ENCODE measurements at regions not wholly inside any gene's neighbourhood (a gene's known extent, or its start where the extent isn't known, plus 50 kb on each side); places are given as distances from the start of the nearest gene placed in this dataset.

DNA sequence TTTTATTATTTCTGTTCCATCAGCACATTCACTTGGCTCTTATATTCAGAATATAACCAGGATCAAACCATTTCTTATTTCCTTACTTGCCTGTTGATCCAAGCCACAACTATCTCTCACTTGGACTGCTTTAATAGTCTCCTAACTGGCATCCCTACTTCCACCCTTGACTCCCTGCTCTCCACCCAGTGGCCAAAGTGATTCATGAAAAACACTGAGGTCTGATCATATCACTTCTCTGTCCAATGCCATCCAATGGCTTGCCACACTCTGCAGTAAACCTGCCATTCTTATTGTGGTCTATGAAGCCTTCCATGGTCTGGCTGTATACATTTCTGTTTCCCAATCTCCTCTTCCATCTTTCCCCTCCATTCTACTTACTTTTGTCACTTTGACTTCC lies 576.1 kb downstream of the PDCD6IP start:
- Histone ChIP-seq H3K9me3 (replicated peaks; ENCODE audit: control insufficient read depth, insufficient read depth, low read length) (no peaks in the 10 kb centered on the region), H3K9ac (replicated peaks; ENCODE audit: extremely low read depth, insufficient read depth, low read length) (no peak overlapping the region), H3K9me1 (replicated peaks; ENCODE audit: control insufficient read depth, extremely low read depth, insufficient read depth, low read length) (no peaks in the 10 kb centered on the region), H3K27ac (ENCODE audit: insufficient read depth, low read depth, low read length) (no peak overlapping the region), H3K4me3 (replicated peaks in 1 of 3; ENCODE audit: insufficient read depth in 1 of 3, low read depth in 1 of 3, low read length in 3 of 3) (no peak overlapping the region), H3K4me1 (ENCODE audit: control insufficient read depth, extremely low read depth, insufficient read depth, low read length) (no peaks in the 10 kb centered on the region), H4K20me1 (replicated peaks; ENCODE audit: control insufficient read depth, extremely low read depth, insufficient read depth, low read length) (no peaks in the 10 kb centered on the region), H3K4me2 (ENCODE audit: insufficient read depth, low read length) (no peak overlapping the region), H3K36me3 (ENCODE audit: control insufficient read depth in 2 of 2, extremely low read depth in 1 of 2, insufficient read depth in 2 of 2, low read length in 2 of 2) (no peaks in the 10 kb centered on the region), H3K27me3 (ENCODE audit: control insufficient read depth in 2 of 2, insufficient read depth in 2 of 2, low read length in 2 of 2) (no peaks in the 10 kb centered on the region), H3K79me2 (ENCODE audit: control insufficient read depth, insufficient read depth, low read length) (no peaks in the 10 kb centered on the region), H2AFZ (ENCODE audit: low read depth, low read length) (no peak overlapping the region)
- TF ChIP-seq POLR2A (IDR thresholded peaks at IDR 0.05; ENCODE audit: low read depth, low read length), result no peak
- no TSS peak for BruUV-seq (replicated peaks)
- intact Hi-C loops (cut with micrococcal nuclease) (no loop called here), dilution Hi-C loops (cut with MboI; ENCODE audit: extremely low pct_ligation_motif_present, low sequenced_read_pairs) (no loop called here)
- FAIRE-seq, result no peak
- POLR2A ChIA-PET, result no interaction called here
- CTCF ChIA-PET, result no interaction called here
- DNase-seq (ENCODE audit: low read depth, low spot score), result no peak

DNA sequence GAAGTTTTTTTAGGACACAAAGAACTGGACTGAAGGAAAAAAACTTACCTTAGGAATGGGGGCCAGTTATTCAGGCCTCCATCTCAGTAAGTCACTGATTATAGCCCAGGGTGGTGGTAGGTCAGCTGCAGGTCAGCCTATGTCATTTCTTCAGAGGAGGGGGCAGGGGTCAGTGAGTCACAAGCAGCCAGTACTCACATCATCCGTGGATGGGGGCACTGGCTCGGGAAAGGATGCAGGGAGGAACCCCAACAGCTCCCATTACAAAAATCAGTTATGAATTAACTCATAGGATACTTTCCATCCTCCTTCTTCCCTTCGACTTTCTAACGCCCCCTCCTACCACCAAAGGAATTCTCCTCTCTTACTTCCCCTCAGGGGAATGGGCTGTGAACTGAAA lies 578.3 kb downstream of the PDCD6IP start:
- no peaks in the 10 kb centered on the region for H3K9me3 ChIP-seq (replicated peaks; ENCODE audit: control insufficient read depth, insufficient read depth, low read length)
- H3K4me3 ChIP-seq (replicated peaks in 1 of 3; ENCODE audit: insufficient read depth in 1 of 3, low read depth in 1 of 3, low read length in 3 of 3), result no peak overlapping the region
- ChIA-PET POLR2A (no interaction called here), CTCF (no interaction called here)
- H3K9me1 ChIP-seq (replicated peaks; ENCODE audit: control insufficient read depth, extremely low read depth, insufficient read depth, low read length), result no peaks in the 10 kb centered on the region
- TF ChIP-seq MYC (IDR thresholded peaks at IDR 0.05; ENCODE audit: low read depth, low read length), result no peak
- TF ChIP-seq FOS (IDR thresholded peaks at IDR 0.05; ENCODE audit: borderline replicate concordance, insufficient read depth, low read length), result no peak
- no peak for TF ChIP-seq JUN (IDR thresholded peaks at IDR 0.05; ENCODE audit: borderline replicate concordance, insufficient read depth, insufficient read length, low read depth)
- no peak for TF ChIP-seq EZH2 (IDR thresholded peaks at IDR 0.05; ENCODE audit: borderline replicate concordance, low read depth, low read length, severe bottlenecking)
- TF ChIP-seq, protein P1, sequence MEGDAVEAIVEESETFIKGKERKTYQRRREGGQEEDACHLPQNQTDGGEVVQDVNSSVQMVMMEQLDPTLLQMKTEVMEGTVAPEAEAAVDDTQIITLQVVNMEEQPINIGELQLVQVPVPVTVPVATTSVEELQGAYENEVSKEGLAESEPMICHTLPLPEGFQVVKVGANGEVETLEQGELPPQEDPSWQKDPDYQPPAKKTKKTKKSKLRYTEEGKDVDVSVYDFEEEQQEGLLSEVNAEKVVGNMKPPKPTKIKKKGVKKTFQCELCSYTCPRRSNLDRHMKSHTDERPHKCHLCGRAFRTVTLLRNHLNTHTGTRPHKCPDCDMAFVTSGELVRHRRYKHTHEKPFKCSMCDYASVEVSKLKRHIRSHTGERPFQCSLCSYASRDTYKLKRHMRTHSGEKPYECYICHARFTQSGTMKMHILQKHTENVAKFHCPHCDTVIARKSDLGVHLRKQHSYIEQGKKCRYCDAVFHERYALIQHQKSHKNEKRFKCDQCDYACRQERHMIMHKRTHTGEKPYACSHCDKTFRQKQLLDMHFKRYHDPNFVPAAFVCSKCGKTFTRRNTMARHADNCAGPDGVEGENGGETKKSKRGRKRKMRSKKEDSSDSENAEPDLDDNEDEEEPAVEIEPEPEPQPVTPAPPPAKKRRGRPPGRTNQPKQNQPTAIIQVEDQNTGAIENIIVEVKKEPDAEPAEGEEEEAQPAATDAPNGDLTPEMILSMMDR (IDR thresholded peaks at IDR 0.05; ENCODE audit: extremely low read depth in 1 of 2, insufficient read depth in 1 of 2, low read depth in 1 of 2, low read length in 2 of 2), result no peak
- no peak for TF ChIP-seq POLR2A (IDR thresholded peaks at IDR 0.05; ENCODE audit: low read depth, low read length)
- TF ChIP-seq POLR2AphosphoS5 (IDR thresholded peaks at IDR 0.05; ENCODE audit: insufficient read depth, low read depth, low read length), result no peak
- TF ChIP-seq GATA2 (IDR thresholded peaks at IDR 0.05; ENCODE audit: insufficient read depth, insufficient read length, low read depth, low read length), result no peak
- TF ChIP-seq, protein P2, sequence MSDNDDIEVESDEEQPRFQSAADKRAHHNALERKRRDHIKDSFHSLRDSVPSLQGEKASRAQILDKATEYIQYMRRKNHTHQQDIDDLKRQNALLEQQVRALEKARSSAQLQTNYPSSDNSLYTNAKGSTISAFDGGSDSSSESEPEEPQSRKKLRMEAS (IDR thresholded peaks at IDR 0.05; ENCODE audit: insufficient read depth, insufficient read length), result no peak
- no peaks in the 10 kb centered on the region for H3K27me3 ChIP-seq (ENCODE audit: control insufficient read depth in 2 of 2, insufficient read depth in 2 of 2, low read length in 2 of 2)
- FAIRE-seq (no peak), DNase-seq (ENCODE audit: low read depth, low spot score) (no peak)
- no TSS peak for BruUV-seq (replicated peaks)
- no peak overlapping the region for H3K9ac ChIP-seq (replicated peaks; ENCODE audit: extremely low read depth, insufficient read depth, low read length)
- intact Hi-C loops (cut with micrococcal nuclease), result no loop called here
- no peaks in the 10 kb centered on the region for H3K36me3 ChIP-seq (ENCODE audit: control insufficient read depth in 2 of 2, extremely low read depth in 1 of 2, insufficient read depth in 2 of 2, low read length in 2 of 2)
- H3K4me2 ChIP-seq (ENCODE audit: insufficient read depth, low read length), result no peak overlapping the region
- no peaks in the 10 kb centered on the region for H3K79me2 ChIP-seq (ENCODE audit: control insufficient read depth, insufficient read depth, low read length)
- dilution Hi-C loops (cut with MboI; ENCODE audit: extremely low pct_ligation_motif_present, low sequenced_read_pairs), result no loop called here
- H2AFZ ChIP-seq (ENCODE audit: low read depth, low read length), result no peak overlapping the region
- H3K27ac ChIP-seq (ENCODE audit: insufficient read depth, low read depth, low read length), result no peak overlapping the region
- no peaks in the 10 kb centered on the region for H4K20me1 ChIP-seq (replicated peaks; ENCODE audit: control insufficient read depth, extremely low read depth, insufficient read depth, low read length)
- H3K4me1 ChIP-seq (ENCODE audit: control insufficient read depth, extremely low read depth, insufficient read depth, low read length), result no peaks in the 10 kb centered on the region

Data from endothelial cell of umbilical vein (primary cell).